Gastroesophageal sphincter (tissue), 3 donors: ENCODE measurements at regions not wholly inside any gene's neighbourhood (a gene's known extent, or its start where the extent isn't known, plus 50 kb on each side); places are given as distances from the start of the nearest gene placed in this dataset.

Source experiments
- EP300 ChIP-seq: sonication (generic); formaldehyde crosslinking; IDR thresholded peaks from one replicate; pipeline ENCODE4 v1.6.1; 2017; ENCODE audit warnings: antibody characterized with exemption, mild to moderate bottlenecking
- POLR2AphosphoS5 ChIP-seq: sonication (generic); formaldehyde crosslinking; IDR thresholded peaks from one replicate; pipeline ENCODE4 v1.6.1; 2017; ENCODE audit warnings: antibody characterized with exemption
- TF ChIP-seq, protein P1 (sequence below), 4 experiments: fragments of 200-600 bp in 2 of 4; fragments of 450-650 bp in 2 of 4; sonication (generic) in 1 of 4; IDR thresholded peaks; one replicate each; pipeline ENCODE4 v1.5.1; 2017 to 2019; ENCODE audit warnings: antibody characterized with exemption in 4 of 4, mild to moderate bottlenecking in 2 of 4, moderate library complexity in 2 of 4

DNA sequence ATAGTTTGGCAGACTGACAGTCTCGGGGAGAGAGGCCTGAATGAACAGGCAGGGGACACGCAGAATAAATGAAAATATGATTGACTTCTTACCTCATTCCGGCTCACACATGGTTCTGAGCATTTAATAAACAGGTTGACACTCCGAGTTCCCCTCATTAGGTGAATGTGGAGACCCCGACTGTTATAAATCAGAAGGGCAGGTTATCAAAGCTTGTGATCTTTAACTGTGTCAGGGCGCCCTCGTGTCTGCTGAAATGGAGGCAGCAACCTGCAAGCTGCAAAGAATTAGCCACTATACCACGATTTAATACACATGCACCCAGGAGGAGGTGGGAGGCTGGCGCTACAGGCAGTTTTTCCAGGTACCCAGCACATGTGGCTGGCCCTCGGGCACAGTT, 627.5 kb downstream of the MED13L start:
- TF ChIP-seq, protein P1, sequence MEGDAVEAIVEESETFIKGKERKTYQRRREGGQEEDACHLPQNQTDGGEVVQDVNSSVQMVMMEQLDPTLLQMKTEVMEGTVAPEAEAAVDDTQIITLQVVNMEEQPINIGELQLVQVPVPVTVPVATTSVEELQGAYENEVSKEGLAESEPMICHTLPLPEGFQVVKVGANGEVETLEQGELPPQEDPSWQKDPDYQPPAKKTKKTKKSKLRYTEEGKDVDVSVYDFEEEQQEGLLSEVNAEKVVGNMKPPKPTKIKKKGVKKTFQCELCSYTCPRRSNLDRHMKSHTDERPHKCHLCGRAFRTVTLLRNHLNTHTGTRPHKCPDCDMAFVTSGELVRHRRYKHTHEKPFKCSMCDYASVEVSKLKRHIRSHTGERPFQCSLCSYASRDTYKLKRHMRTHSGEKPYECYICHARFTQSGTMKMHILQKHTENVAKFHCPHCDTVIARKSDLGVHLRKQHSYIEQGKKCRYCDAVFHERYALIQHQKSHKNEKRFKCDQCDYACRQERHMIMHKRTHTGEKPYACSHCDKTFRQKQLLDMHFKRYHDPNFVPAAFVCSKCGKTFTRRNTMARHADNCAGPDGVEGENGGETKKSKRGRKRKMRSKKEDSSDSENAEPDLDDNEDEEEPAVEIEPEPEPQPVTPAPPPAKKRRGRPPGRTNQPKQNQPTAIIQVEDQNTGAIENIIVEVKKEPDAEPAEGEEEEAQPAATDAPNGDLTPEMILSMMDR (IDR thresholded peaks at IDR 0.05) = no peak
- no peak for TF ChIP-seq EP300
- no peak for TF ChIP-seq POLR2AphosphoS5
